ENCODE measurements at regions not wholly inside any gene's neighbourhood (a gene's known extent, or its start where the extent isn't known, plus 50 kb on each side); places are given as distances from the start of the nearest gene placed in this dataset.

- TF ChIP-seq EZH2phosphoT487 (IDR thresholded peaks at IDR 0.05) (no peak), EZH2 (IDR thresholded peaks at IDR 0.05) (no peak)
Observed at GRCh38 chr12:92268946-92269345, 123.3 kb upstream of the BTG1 start.

Data from neural progenitor cell (in vitro differentiated cells).